ENCODE measurements at regions not wholly inside any gene's neighbourhood (a gene's known extent, or its start where the extent isn't known, plus 50 kb on each side); places are given as distances from the start of the nearest gene placed in this dataset.

- DNase-seq (ENCODE audit: low spot score) (no peak), ATAC-seq (no peak)
- no peaks in the 10 kb centered on the region for H3K9me3 Mint-ChIP-seq
- H3K27me3 Mint-ChIP-seq (ENCODE audit: insufficient read depth, low read depth, poor library complexity): peaks cover 12% of the 10 kb centered on the region
- no peaks in the 10 kb centered on the region for H3K36me3 Mint-ChIP-seq (ENCODE audit: low read depth)
- Histone ChIP-seq H3K4me1 (ENCODE audit: insufficient read depth) (peaks cover 10% of the 10 kb centered on the region), H2AFZ (no peak overlapping the region), H3K4me2 (no peak overlapping the region), H3K79me2 (replicated peaks; ENCODE audit: insufficient read depth) (no peaks in the 10 kb centered on the region), H3K27me3 (ENCODE audit: insufficient read depth) (no peaks in the 10 kb centered on the region), H3F3A (replicated peaks; ENCODE audit: low read depth) (no peaks in the 10 kb centered on the region), H3K9me2 (ENCODE audit: insufficient read depth) (peaks cover 5% of the 10 kb centered on the region; the same call in 1 of the 2 replicates), H3K36me3 (ENCODE audit: insufficient read depth) (no peaks in the 10 kb centered on the region), H3K4me3 (no peak overlapping the region), H3K27ac (ENCODE audit: low read depth) (no peak overlapping the region), H4K20me1 (replicated peaks; ENCODE audit: insufficient read depth) (no peaks in the 10 kb centered on the region)
- no peak overlapping the region for H3K4me3 Mint-ChIP-seq
- no peak for TF ChIP-seq STAT1 (IDR thresholded peaks at IDR 0.05; ENCODE audit: unreplicated experiment)
- TF ChIP-seq, protein P1, sequence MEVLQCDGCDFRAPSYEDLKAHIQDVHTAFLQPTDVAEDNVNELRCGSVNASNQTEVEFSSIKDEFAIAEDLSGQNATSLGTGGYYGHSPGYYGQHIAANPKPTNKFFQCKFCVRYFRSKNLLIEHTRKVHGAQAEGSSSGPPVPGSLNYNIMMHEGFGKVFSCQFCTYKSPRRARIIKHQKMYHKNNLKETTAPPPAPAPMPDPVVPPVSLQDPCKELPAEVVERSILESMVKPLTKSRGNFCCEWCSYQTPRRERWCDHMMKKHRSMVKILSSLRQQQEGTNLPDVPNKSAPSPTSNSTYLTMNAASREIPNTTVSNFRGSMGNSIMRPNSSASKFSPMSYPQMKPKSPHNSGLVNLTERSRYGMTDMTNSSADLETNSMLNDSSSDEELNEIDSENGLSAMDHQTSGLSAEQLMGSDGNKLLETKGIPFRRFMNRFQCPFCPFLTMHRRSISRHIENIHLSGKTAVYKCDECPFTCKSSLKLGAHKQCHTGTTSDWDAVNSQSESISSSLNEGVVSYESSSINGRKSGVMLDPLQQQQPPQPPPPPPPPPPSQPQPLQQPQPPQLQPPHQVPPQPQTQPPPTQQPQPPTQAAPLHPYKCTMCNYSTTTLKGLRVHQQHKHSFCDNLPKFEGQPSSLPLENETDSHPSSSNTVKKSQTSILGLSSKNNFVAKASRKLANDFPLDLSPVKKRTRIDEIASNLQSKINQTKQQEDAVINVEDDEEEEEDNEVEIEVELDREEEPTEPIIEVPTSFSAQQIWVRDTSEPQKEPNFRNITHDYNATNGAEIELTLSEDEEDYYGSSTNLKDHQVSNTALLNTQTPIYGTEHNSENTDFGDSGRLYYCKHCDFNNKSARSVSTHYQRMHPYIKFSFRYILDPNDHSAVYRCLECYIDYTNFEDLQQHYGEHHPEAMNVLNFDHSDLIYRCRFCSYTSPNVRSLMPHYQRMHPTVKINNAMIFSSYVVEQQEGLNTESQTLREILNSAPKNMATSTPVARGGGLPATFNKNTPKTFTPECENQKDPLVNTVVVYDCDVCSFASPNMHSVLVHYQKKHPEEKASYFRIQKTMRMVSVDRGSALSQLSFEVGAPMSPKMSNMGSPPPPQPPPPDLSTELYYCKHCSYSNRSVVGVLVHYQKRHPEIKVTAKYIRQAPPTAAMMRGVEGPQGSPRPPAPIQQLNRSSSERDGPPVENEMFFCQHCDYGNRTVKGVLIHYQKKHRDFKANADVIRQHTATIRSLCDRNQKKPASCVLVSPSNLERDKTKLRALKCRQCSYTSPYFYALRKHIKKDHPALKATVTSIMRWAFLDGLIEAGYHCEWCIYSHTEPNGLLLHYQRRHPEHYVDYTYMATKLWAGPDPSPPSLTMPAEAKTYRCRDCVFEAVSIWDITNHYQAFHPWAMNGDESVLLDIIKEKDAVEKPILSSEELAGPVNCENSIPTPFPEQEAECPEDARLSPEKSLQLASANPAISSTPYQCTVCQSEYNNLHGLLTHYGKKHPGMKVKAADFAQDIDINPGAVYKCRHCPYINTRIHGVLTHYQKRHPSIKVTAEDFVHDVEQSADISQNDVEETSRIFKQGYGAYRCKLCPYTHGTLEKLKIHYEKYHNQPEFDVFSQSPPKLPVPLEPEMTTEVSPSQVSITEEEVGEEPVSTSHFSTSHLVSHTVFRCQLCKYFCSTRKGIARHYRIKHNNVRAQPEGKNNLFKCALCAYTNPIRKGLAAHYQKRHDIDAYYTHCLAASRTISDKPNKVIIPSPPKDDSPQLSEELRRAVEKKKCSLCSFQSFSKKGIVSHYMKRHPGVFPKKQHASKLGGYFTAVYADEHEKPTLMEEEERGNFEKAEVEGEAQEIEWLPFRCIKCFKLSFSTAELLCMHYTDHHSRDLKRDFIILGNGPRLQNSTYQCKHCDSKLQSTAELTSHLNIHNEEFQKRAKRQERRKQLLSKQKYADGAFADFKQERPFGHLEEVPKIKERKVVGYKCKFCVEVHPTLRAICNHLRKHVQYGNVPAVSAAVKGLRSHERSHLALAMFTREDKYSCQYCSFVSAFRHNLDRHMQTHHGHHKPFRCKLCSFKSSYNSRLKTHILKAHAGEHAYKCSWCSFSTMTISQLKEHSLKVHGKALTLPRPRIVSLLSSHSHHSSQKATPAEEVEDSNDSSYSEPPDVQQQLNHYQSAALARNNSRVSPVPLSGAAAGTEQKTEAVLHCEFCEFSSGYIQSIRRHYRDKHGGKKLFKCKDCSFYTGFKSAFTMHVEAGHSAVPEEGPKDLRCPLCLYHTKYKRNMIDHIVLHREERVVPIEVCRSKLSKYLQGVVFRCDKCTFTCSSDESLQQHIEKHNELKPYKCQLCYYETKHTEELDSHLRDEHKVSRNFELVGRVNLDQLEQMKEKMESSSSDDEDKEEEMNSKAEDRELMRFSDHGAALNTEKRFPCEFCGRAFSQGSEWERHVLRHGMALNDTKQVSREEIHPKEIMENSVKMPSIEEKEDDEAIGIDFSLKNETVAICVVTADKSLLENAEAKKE (CRISPR knock-in tag; IDR thresholded peaks at IDR 0.05): no peak
- TF ChIP-seq EZH2 (IDR thresholded peaks at IDR 0.05; ENCODE audit: low read depth, unreplicated experiment): no peak
- TF ChIP-seq, protein P2, sequence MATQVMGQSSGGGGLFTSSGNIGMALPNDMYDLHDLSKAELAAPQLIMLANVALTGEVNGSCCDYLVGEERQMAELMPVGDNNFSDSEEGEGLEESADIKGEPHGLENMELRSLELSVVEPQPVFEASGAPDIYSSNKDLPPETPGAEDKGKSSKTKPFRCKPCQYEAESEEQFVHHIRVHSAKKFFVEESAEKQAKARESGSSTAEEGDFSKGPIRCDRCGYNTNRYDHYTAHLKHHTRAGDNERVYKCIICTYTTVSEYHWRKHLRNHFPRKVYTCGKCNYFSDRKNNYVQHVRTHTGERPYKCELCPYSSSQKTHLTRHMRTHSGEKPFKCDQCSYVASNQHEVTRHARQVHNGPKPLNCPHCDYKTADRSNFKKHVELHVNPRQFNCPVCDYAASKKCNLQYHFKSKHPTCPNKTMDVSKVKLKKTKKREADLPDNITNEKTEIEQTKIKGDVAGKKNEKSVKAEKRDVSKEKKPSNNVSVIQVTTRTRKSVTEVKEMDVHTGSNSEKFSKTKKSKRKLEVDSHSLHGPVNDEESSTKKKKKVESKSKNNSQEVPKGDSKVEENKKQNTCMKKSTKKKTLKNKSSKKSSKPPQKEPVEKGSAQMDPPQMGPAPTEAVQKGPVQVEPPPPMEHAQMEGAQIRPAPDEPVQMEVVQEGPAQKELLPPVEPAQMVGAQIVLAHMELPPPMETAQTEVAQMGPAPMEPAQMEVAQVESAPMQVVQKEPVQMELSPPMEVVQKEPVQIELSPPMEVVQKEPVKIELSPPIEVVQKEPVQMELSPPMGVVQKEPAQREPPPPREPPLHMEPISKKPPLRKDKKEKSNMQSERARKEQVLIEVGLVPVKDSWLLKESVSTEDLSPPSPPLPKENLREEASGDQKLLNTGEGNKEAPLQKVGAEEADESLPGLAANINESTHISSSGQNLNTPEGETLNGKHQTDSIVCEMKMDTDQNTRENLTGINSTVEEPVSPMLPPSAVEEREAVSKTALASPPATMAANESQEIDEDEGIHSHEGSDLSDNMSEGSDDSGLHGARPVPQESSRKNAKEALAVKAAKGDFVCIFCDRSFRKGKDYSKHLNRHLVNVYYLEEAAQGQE (IDR thresholded peaks at IDR 0.05; ENCODE audit: unreplicated experiment): no peak
- no peak for TF ChIP-seq ZNF331 (CRISPR knock-in tag; IDR thresholded peaks at IDR 0.05; ENCODE audit: low read depth)
- no peak for TF ChIP-seq EZH2phosphoT487 (IDR thresholded peaks at IDR 0.05; ENCODE audit: unreplicated experiment)
- TF ChIP-seq, protein P3, sequence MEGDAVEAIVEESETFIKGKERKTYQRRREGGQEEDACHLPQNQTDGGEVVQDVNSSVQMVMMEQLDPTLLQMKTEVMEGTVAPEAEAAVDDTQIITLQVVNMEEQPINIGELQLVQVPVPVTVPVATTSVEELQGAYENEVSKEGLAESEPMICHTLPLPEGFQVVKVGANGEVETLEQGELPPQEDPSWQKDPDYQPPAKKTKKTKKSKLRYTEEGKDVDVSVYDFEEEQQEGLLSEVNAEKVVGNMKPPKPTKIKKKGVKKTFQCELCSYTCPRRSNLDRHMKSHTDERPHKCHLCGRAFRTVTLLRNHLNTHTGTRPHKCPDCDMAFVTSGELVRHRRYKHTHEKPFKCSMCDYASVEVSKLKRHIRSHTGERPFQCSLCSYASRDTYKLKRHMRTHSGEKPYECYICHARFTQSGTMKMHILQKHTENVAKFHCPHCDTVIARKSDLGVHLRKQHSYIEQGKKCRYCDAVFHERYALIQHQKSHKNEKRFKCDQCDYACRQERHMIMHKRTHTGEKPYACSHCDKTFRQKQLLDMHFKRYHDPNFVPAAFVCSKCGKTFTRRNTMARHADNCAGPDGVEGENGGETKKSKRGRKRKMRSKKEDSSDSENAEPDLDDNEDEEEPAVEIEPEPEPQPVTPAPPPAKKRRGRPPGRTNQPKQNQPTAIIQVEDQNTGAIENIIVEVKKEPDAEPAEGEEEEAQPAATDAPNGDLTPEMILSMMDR (conservative IDR thresholded peaks at IDR 0.05; ENCODE audit: low read depth in 2 of 2): no peak
- TF ChIP-seq POLR2AphosphoS5 (IDR thresholded peaks at IDR 0.05; ENCODE audit: low read depth): no peak
- no peak for TF ChIP-seq CREB1 (CRISPR knock-in tag; IDR thresholded peaks at IDR 0.05; ENCODE audit: low read depth)
- no peak for TF ChIP-seq ETS1 (IDR thresholded peaks at IDR 0.05)
- no peak for TF ChIP-seq ZNF114 (CRISPR knock-in tag; IDR thresholded peaks at IDR 0.05)
- TF ChIP-seq JUNB (IDR thresholded peaks at IDR 0.05; ENCODE audit: unreplicated experiment): no peak
- no peak for TF ChIP-seq NANOG (IDR thresholded peaks at IDR 0.05; ENCODE audit: borderline replicate concordance)
- peaks cover 32% of the 10 kb centered on the region for H3K4me1 Mint-ChIP-seq
- H3K27ac Mint-ChIP-seq: no peak overlapping the region
These were observed 516.8 kb upstream of the PROK2 start for GRCh38 chr3:72301779-72302178.
